Osteoblast (primary cell): ENCODE measurements at regions not wholly inside any gene's neighbourhood (a gene's known extent, or its start where the extent isn't known, plus 50 kb on each side); places are given as distances from the start of the nearest gene placed in this dataset.

Experiments used
- DNase-seq: peaks from one replicate; pipeline ENCODE4 v3.0.0; 2011; ENCODE audit warnings: low spot score, mixed read lengths; ENCODE audit not compliant: insufficient read length; ENCODE audit errors: missing footprints
- H2AFZ ChIP-seq: 2 replicates; pipeline ENCODE4 v1.6.0; 2011; ENCODE audit warnings: mild to moderate bottlenecking, low read length
- H3K27ac ChIP-seq: 2 replicates; pipeline ENCODE4 v1.5.1; 2011; ENCODE audit warnings: mild to moderate bottlenecking, low read depth, low read length, moderate library complexity
- H3K27me3 ChIP-seq: 2 replicates; pipeline ENCODE4 v1.6.0; 2012; ENCODE audit warnings: mild to moderate bottlenecking, control low read depth, inconsistent platforms, low read length, moderate library complexity; ENCODE audit not compliant: insufficient read depth
- H3K36me3 ChIP-seq: 2 replicates; pipeline ENCODE4 v1.5.1; 2011; ENCODE audit warnings: mild to moderate bottlenecking, low read length, control low read depth, moderate library complexity; ENCODE audit not compliant: insufficient read depth
- H3K4me1 ChIP-seq: 2 replicates; pipeline ENCODE4 v1.5.1; 2011; ENCODE audit warnings: mild to moderate bottlenecking, low read length, control low read depth, moderate library complexity; ENCODE audit not compliant: insufficient read depth
- H3K4me2 ChIP-seq: 2 replicates; pipeline ENCODE4 v1.6.0; 2011; ENCODE audit warnings: mild to moderate bottlenecking, low read length; ENCODE audit not compliant: insufficient read depth
- H3K4me3 ChIP-seq: fragments of 200-600 bp; sonication (generic); 3 replicates; pipeline ENCODE4 v1.5.1; 2012; ENCODE audit warnings: mild to moderate bottlenecking, low read length, inconsistent platforms; ENCODE audit not compliant: insufficient read depth
- H3K79me2 ChIP-seq: 2 replicates; pipeline ENCODE4 v1.6.0; 2012; ENCODE audit warnings: mild to moderate bottlenecking, low read length, control low read depth, inconsistent platforms; ENCODE audit not compliant: insufficient read depth
- H3K9me3 ChIP-seq: 2 replicates; pipeline ENCODE4 v1.5.1; 2011; ENCODE audit warnings: low read depth, low read length, control low read depth
- H4K20me1 ChIP-seq: 2 replicates; pipeline ENCODE4 v1.6.0; 2012; ENCODE audit warnings: mild to moderate bottlenecking, low read length, control low read depth; ENCODE audit not compliant: insufficient read depth
- TF ChIP-seq, protein P1 (sequence below): IDR thresholded peaks from 2 replicates; pipeline ENCODE4 v1.5.1; 2011; ENCODE audit warnings: mild to moderate bottlenecking, low read depth, low read length, moderate library complexity; ENCODE audit errors: extremely low read depth

DNA sequence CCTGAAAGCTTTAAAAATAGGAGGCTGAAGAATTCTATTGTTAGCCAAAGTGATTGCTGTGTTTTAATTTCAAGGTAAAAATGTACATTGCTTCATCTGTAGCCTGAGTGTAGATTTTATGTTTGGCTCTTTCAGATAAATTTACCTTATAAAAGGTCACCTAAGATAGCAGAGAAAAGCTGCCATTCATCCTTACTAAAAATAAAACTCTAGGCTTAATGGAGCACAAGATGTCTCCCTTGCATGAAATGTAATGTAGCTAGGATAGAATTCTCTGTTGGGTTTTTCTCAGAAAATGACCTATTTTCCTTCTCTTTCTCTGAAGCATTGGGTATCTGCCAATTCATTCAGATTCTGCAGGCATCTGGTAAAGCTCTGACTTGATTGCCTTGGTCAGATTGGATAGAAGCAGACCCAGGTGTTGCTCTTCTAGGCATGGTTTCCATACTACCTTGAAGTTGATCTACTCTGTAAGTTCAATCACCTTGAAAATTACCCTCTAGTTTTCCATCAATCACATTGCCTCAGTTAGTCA, 176.6 kb upstream of the GORAB start:
- no peaks in the 10 kb centered on the region for H3K36me3 ChIP-seq
- H3K4me1 ChIP-seq, result no peaks in the 10 kb centered on the region
- H3K4me3 ChIP-seq, result no peak overlapping the region
- no peaks in the 10 kb centered on the region for H3K27me3 ChIP-seq
- no peak overlapping the region for H2AFZ ChIP-seq
- no peaks in the 10 kb centered on the region for H4K20me1 ChIP-seq
- no peak overlapping the region for H3K4me2 ChIP-seq
- H3K27ac ChIP-seq, result no peak overlapping the region
- H3K9me3 ChIP-seq, result no peaks in the 10 kb centered on the region
- H3K79me2 ChIP-seq, result no peaks in the 10 kb centered on the region
- TF ChIP-seq, protein P1, sequence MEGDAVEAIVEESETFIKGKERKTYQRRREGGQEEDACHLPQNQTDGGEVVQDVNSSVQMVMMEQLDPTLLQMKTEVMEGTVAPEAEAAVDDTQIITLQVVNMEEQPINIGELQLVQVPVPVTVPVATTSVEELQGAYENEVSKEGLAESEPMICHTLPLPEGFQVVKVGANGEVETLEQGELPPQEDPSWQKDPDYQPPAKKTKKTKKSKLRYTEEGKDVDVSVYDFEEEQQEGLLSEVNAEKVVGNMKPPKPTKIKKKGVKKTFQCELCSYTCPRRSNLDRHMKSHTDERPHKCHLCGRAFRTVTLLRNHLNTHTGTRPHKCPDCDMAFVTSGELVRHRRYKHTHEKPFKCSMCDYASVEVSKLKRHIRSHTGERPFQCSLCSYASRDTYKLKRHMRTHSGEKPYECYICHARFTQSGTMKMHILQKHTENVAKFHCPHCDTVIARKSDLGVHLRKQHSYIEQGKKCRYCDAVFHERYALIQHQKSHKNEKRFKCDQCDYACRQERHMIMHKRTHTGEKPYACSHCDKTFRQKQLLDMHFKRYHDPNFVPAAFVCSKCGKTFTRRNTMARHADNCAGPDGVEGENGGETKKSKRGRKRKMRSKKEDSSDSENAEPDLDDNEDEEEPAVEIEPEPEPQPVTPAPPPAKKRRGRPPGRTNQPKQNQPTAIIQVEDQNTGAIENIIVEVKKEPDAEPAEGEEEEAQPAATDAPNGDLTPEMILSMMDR, result no peak
- DNase-seq, result no peak

DNA sequence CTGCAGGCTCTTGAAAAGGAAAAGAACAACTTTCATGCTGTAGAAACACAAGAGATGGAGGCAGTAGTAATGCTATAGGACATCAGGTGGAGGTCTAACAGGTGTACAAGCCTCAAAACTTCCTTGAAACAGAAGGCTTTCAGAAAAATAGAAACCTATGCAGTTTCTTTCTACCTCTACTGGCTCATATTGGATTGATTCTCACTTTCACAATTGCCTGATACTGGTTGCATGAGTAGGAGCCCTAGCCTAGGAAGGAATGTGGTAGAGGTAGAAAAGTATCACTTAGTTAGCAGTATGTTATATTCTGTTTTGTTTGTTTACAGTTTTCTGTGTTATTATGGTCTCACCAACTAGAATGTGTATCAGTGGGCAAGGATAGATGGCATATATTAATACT, 175.4 kb upstream of the GORAB start:
- Histone ChIP-seq H3K27ac (no peak overlapping the region), H3K4me2 (no peak overlapping the region), H3K9me3 (no peaks in the 10 kb centered on the region), H3K79me2 (no peaks in the 10 kb centered on the region), H3K4me1 (no peaks in the 10 kb centered on the region), H3K27me3 (no peaks in the 10 kb centered on the region), H3K4me3 (no peak overlapping the region), H4K20me1 (no peaks in the 10 kb centered on the region), H2AFZ (no peak overlapping the region), H3K36me3 (no peaks in the 10 kb centered on the region)
- TF ChIP-seq, protein P1, result no peak
- DNase-seq, result no peak

DNA sequence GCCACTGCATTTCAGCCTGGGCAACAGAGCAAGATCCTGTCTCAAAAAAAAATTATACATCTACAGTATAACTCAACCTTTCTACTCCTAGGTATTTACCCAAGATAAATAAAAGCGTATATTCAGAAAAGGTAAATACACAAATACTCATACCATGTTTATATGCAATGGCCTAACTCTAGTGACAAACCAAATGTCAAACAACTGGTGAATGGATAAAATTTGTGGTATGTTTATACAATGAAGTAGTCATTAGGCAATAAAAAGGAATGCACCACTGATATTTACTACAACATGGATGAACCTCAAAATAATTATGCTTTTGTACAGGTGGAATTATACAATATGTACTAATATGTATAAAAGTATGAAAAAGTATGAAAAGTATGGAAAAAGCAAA, 174.2 kb upstream of the GORAB start:
- no peaks in the 10 kb centered on the region for H4K20me1 ChIP-seq
- DNase-seq, result no peak
- no peak overlapping the region for H3K4me2 ChIP-seq
- H3K4me3 ChIP-seq, result no peak overlapping the region
- H3K79me2 ChIP-seq, result no peaks in the 10 kb centered on the region
- TF ChIP-seq, protein P1, result no peak
- no peaks in the 10 kb centered on the region for H3K27me3 ChIP-seq
- no peak overlapping the region for H3K27ac ChIP-seq
- H2AFZ ChIP-seq, result no peak overlapping the region
- H3K36me3 ChIP-seq, result no peaks in the 10 kb centered on the region
- no peaks in the 10 kb centered on the region for H3K4me1 ChIP-seq
- no peaks in the 10 kb centered on the region for H3K9me3 ChIP-seq

DNA sequence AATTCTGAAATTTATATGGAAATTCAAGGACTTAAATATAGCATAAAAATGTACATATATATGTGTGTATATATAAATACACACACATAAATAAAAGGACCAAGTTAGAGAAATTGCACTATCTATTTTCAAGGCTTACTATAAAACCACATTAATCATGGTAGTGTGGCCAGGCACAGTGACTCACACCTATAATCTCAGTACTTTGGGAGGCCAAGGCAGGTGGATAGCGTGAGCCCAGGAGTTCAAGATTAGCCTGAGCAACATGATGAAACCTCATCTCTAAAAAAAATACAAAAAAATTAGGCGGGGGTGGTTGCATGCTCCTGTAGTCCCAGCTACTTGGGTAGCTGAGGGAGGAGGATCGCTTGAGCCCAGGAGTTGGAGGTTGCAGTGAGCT, 171.4 kb upstream of the GORAB start:
- TF ChIP-seq, protein P1, result no peak
- no peak overlapping the region for H3K4me3 ChIP-seq
- no peak overlapping the region for H2AFZ ChIP-seq
- DNase-seq, result no peak
- H3K9me3 ChIP-seq, result no peaks in the 10 kb centered on the region
- no peaks in the 10 kb centered on the region for H3K27me3 ChIP-seq
- H3K36me3 ChIP-seq, result no peaks in the 10 kb centered on the region
- no peak overlapping the region for H3K4me2 ChIP-seq
- H3K79me2 ChIP-seq, result no peaks in the 10 kb centered on the region
- H3K4me1 ChIP-seq, result no peaks in the 10 kb centered on the region
- no peak overlapping the region for H3K27ac ChIP-seq
- H4K20me1 ChIP-seq, result no peaks in the 10 kb centered on the region
